GM12865 (cell line): ENCODE measurements at regions not wholly inside any gene's neighbourhood (a gene's known extent, or its start where the extent isn't known, plus 50 kb on each side); places are given as distances from the start of the nearest gene placed in this dataset.
"Not testable (repeated sequence)": the region's sequence is repeated elsewhere in the genome, so short reads cannot be mapped to it uniquely, and the experiment has no call there.

Experiments used
- DNase-seq: peaks from one replicate; pipeline ENCODE4 v3.0.0; 2010; ENCODE audit warnings: low read depth
- H3K4me3 ChIP-seq: 2 replicates; pipeline ENCODE4 v1.5.1; 2011; ENCODE audit warnings: mild to moderate bottlenecking, low read depth, low read length, control low read depth
- CTCF ChIP-seq: IDR thresholded peaks from 2 replicates; pipeline ENCODE4 v1.5.1; 2011; ENCODE audit warnings: low read length, control low read depth, low read depth, inconsistent platforms; ENCODE audit not compliant: insufficient read depth; ENCODE audit errors: missing control alignments

GRCh38 chr14:34381304-34381703 is 80.7 kb downstream of the SPTSSA start:
- DNase-seq, result not testable (repeated sequence)

GRCh38 chr14:34380471-34380845 is 81.6 kb downstream of the SPTSSA start:
- DNase-seq, result no peak
- no peak for TF ChIP-seq CTCF
- H3K4me3 ChIP-seq, result no peak overlapping the region

More at GRCh38 chr14:34381304-34381703, 80.7 kb downstream of the SPTSSA start:
- H3K4me3 ChIP-seq, result not testable (repeated sequence)

- no peak overlapping the region for H3K4me3 ChIP-seq
- DNase-seq, result no peak
- TF ChIP-seq CTCF, result no peak
These were observed 82.1 kb downstream of the SPTSSA start for GRCh38 chr14:34379816-34380470.

- no peak for TF ChIP-seq CTCF
- H3K4me3 ChIP-seq, result no peak overlapping the region
- DNase-seq, result no peak
These were observed 85.3 kb downstream of the SPTSSA start for GRCh38 chr14:34376649-34377267.

- TF ChIP-seq CTCF, result no peak
- H3K4me3 ChIP-seq, result no peak overlapping the region
- no peak for DNase-seq
These were observed 86.9 kb downstream of the SPTSSA start for GRCh38 chr14:34374998-34375740.

GRCh38 chr14:34373191-34373590 is 88.8 kb downstream of the SPTSSA start:
- no peak for DNase-seq
- no peak for TF ChIP-seq CTCF
- H3K4me3 ChIP-seq, result no peak overlapping the region

DNA sequence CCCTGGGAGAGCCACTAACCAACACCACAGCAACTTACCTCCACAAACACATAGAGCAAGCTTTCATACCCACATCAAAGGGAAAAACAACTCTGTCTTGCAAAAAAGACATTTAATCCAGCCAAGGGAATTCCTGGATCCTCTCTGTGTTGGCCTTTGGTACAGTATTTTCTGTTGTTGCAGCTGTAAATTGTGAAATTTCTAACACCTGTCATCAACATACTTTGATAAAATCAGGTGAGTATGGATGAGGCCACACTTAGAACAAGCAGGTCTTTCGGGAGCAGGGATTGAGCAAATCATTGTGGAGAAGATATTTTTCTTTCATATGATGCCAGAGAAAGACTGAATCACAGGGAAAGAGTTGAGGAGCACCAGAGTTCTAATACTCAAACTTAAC is 89.3 kb downstream of the SPTSSA start:
- no peak overlapping the region for H3K4me3 ChIP-seq
- DNase-seq, result no peak
- TF ChIP-seq CTCF, result no peak
